ENCODE measurements at regions not wholly inside any gene's neighbourhood (a gene's known extent, or its start where the extent isn't known, plus 50 kb on each side); places are given as distances from the start of the nearest gene placed in this dataset.

DNA sequence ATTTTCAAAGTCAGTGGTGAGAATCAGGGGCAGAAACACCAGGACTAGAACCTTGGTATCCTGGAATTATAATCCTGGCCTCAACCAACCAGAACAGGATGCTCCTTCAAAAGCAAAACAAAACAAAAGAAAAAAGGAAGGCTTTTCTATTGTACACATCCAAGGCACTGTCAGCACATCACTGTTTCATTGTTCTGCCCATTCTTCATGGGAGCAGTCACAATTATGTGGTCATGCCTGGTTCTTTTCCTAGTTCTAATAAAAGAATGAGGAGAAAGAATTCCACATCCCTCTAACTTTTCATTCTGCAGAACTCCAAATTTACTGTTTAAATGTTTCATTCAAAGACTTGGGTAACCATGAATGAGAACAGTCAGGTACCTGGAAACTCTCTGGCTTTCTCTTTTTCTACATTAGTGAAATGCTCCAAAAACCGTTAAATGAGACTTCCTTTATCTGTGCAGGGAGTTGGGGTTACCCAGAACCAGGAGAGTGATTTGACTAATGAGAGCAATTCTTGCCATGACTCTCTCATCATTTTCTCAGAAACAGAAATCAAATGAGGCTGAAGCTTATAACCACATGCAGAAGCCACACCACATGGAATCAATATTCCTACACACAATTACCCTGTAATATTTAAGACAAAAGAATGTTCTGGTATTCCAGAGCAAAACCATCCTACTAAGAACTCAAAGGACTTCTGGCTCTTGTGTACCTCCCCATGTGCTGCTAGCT lies 110.9 kb upstream of the CCDC150 start:
- peak; percentile 39 for DNase-seq (ENCODE audit: low spot score)
- in situ Hi-C loops (cut with MboI; ENCODE audit: low sequenced_read_pairs, unreplicated experiment) = no loop called here
- TF ChIP-seq, protein P1, sequence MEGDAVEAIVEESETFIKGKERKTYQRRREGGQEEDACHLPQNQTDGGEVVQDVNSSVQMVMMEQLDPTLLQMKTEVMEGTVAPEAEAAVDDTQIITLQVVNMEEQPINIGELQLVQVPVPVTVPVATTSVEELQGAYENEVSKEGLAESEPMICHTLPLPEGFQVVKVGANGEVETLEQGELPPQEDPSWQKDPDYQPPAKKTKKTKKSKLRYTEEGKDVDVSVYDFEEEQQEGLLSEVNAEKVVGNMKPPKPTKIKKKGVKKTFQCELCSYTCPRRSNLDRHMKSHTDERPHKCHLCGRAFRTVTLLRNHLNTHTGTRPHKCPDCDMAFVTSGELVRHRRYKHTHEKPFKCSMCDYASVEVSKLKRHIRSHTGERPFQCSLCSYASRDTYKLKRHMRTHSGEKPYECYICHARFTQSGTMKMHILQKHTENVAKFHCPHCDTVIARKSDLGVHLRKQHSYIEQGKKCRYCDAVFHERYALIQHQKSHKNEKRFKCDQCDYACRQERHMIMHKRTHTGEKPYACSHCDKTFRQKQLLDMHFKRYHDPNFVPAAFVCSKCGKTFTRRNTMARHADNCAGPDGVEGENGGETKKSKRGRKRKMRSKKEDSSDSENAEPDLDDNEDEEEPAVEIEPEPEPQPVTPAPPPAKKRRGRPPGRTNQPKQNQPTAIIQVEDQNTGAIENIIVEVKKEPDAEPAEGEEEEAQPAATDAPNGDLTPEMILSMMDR (IDR thresholded peaks at IDR 0.05; ENCODE audit: borderline replicate concordance, control extremely low read depth, extremely low read depth, insufficient read depth, missing control alignments) = no peak

DNA sequence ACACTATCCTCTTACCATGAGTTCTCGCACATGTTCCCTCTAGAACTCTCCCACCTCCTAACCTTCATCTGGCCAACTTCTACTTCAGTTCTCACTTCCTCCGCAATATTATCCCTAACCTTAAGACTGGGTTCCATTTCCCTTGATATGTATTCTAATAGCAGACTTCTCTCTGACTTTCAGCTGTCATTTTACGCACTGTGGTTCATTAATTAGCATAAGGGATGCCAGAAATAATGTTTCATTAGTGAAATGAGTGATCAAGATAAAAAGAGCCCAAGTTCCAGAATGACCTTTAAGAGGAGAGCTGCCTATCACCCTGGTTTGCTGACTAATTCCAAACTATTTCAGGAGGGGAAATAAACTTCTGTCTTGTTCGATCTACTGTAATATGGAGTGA lies 108.6 kb upstream of the CCDC150 start:
- TF ChIP-seq, protein P1 (IDR thresholded peaks at IDR 0.05; ENCODE audit: borderline replicate concordance, control extremely low read depth, extremely low read depth, insufficient read depth, missing control alignments) = no peak
- in situ Hi-C loops (cut with MboI; ENCODE audit: low sequenced_read_pairs, unreplicated experiment) = no loop called here
- DNase-seq (ENCODE audit: low spot score) = peak; percentile 26

DNA sequence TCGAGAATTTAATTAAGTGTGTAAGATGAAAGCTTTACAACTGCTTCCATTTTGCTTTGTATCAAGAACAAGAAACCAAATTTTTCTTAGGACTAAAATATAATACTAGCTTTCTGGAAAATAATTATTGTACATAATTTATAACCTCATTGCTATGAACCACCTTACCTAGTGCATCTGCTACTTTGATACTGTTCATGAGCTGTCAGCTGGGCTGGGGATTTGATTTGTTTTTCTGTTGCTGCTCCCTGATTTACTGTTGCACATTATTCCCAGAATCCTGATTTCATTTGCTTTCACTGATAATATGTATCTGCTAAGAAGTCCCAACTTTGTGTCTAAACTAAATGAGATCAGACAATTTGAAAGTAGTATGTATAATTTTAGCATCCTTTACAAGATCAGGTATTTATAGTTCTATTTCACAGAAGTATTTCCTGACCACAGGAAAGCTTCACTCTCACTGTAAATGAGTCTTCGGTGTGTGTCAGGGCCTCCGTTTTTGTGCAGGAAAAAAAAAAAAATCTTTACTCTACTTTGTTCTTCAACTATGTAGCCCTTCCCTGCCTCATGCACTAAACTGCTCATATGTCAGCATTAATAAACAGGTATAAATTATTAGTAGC lies 105.6 kb upstream of the CCDC150 start:
- TF ChIP-seq, protein P1 (IDR thresholded peaks at IDR 0.05; ENCODE audit: borderline replicate concordance, control extremely low read depth, extremely low read depth, insufficient read depth, missing control alignments) = no peak
- no peak for DNase-seq (ENCODE audit: low spot score)
- in situ Hi-C loops (cut with MboI; ENCODE audit: low sequenced_read_pairs, unreplicated experiment) = no loop called here

DNA sequence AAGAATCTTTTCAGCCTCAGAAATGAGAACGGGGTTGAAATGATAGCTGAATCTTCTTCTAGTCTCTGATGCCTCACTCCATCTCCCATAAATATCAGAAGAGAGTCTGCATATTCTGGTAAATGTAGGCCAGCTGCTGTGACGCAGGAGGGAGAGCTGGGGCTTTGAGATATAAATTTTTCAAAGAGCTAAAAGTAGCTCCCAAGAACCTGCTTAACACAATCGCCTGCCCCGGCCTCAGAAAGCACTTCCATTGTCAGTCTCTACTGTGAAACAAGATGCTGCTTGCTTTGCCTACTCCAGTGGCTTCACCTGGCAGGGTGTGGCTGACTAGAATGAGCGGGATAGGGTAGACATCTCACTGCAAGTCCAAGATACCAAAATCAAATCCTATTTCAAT lies 105.0 kb upstream of the CCDC150 start:
- DNase-seq (ENCODE audit: low spot score) = no peak
- TF ChIP-seq, protein P1 (IDR thresholded peaks at IDR 0.05; ENCODE audit: borderline replicate concordance, control extremely low read depth, extremely low read depth, insufficient read depth, missing control alignments) = no peak
- in situ Hi-C loops (cut with MboI; ENCODE audit: low sequenced_read_pairs, unreplicated experiment) = no loop called here

DNA sequence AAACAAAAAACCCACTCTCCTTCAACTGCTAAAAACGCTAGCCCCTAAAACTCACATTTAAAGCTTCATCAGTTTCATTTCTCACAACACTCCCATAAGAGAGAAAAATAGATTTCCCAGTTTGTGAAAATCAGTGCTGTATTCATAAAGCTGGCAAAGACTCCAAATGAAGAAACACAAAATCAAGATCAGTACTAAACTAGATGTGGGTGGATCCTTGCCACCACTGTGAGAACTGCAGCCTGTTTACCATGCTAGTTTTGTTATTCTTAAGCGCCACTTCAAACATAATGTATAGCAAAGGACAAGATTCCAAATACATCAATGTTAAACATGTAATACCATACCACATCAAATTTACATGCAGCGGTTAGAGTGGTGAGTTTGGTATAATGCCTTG lies 104.5 kb upstream of the CCDC150 start:
- in situ Hi-C loops (cut with MboI; ENCODE audit: low sequenced_read_pairs, unreplicated experiment) = no loop called here
- no peak for DNase-seq (ENCODE audit: low spot score)

DNA sequence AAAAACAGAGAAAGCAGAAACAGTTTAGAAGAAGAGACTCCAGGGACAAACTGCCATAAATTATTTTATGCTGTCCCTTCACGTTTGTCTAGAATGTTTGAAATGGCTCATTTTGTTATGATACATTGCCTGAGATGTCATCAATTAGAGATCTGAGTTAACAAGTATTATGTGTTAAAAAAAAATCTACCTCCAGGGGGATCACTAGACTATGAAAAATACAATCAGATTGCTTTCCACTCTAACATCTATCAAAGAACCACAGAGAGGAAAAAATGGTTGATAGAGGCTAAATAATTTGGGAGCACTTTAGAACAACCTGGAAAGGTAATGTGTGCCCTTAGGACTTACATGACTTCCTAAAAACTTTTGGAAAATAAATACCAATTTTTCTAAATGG lies 103.8 kb upstream of the CCDC150 start:
- no peak for DNase-seq (ENCODE audit: low spot score)
- TF ChIP-seq, protein P1 (IDR thresholded peaks at IDR 0.05; ENCODE audit: borderline replicate concordance, control extremely low read depth, extremely low read depth, insufficient read depth, missing control alignments) = no peak
- in situ Hi-C loops (cut with MboI; ENCODE audit: low sequenced_read_pairs, unreplicated experiment) = no loop called here

More for the DNA sequence above, 104.5 kb upstream of the CCDC150 start:
- TF ChIP-seq, protein P1 (IDR thresholded peaks at IDR 0.05; ENCODE audit: borderline replicate concordance, control extremely low read depth, extremely low read depth, insufficient read depth, missing control alignments) = no peak

All from GM13976 (cell line).